AG04450 (cell line): ENCODE measurements at regions not wholly inside any gene's neighbourhood (a gene's known extent, or its start where the extent isn't known, plus 50 kb on each side); places are given as distances from the start of the nearest gene placed in this dataset.

Experiments
- CTCF ChIA-PET: fragments of 300-600, 350-600 bp; formaldehyde crosslinking; extraction: SDS; loops from one replicate; lab custom pipeline; 2022; ENCODE audit warnings: antibody characterized with exemption, inconsistent platforms; lab: Charles Lee
- POLR2A ChIA-PET: fragments of 350-600 bp; formaldehyde crosslinking; extraction: SDS; loops from one replicate; lab custom pipeline; 2021; ENCODE audit warnings: antibody characterized with exemption, inconsistent platforms; lab: Yijun Ruan, JAX
- DNase-seq: peaks from one replicate; pipeline ENCODE4 v3.0.0-alpha.2; 2011; ENCODE audit warnings: low read depth, low spot score
- H3K27ac ChIP-seq: one replicate; pipeline ENCODE4 v1.5.1; 2012; ENCODE audit warnings: low read depth, low read length, control low read depth
- H3K27me3 ChIP-seq: one replicate; pipeline ENCODE4 v1.6.0; 2012; ENCODE audit warnings: low read length; ENCODE audit not compliant: control insufficient read depth, insufficient read depth
- H3K4me3 ChIP-seq: 2 replicates; pipeline ENCODE4 v1.5.1; 2011; ENCODE audit warnings: mild to moderate bottlenecking, low read depth, low read length, control low read depth
- H3K9me3 ChIP-seq: 2 replicates; pipeline ENCODE4 v1.5.1; 2012; ENCODE audit warnings: low read length; ENCODE audit not compliant: control insufficient read depth, insufficient read depth
- TF ChIP-seq, protein P1 (sequence below): IDR thresholded peaks from 2 replicates; pipeline ENCODE4 v1.5.1; 2011; ENCODE audit warnings: low read depth, low read length, control low read depth, inconsistent platforms

DNA sequence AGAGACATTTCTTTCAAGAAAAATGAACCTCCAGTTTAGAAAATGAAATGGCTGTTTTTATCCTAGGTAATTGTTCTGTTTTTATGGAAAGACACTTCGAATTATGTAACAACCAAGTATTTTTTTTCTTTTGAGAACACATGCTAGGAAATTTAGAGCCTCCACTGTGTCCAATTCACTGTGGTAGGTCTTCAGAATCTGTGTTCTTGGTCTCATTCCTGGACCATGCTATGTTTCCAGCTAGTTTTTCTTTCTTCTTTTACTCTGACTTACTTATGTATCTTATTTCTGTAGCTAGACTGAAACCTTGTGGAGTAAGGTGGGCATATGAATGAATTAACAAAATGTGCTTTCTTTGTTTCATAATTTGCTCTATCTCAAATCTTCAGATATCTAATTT, 391.7 kb upstream of the KLHL29 start:
- H3K27ac ChIP-seq, result no peak overlapping the region
- H3K27me3 ChIP-seq, result no peaks in the 10 kb centered on the region
- peaks cover 10% of the 10 kb centered on the region for H3K9me3 ChIP-seq
- no peak for DNase-seq
- H3K4me3 ChIP-seq, result no peak overlapping the region
- TF ChIP-seq, protein P1, sequence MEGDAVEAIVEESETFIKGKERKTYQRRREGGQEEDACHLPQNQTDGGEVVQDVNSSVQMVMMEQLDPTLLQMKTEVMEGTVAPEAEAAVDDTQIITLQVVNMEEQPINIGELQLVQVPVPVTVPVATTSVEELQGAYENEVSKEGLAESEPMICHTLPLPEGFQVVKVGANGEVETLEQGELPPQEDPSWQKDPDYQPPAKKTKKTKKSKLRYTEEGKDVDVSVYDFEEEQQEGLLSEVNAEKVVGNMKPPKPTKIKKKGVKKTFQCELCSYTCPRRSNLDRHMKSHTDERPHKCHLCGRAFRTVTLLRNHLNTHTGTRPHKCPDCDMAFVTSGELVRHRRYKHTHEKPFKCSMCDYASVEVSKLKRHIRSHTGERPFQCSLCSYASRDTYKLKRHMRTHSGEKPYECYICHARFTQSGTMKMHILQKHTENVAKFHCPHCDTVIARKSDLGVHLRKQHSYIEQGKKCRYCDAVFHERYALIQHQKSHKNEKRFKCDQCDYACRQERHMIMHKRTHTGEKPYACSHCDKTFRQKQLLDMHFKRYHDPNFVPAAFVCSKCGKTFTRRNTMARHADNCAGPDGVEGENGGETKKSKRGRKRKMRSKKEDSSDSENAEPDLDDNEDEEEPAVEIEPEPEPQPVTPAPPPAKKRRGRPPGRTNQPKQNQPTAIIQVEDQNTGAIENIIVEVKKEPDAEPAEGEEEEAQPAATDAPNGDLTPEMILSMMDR, result no peak
- POLR2A ChIA-PET, result no interaction called here
- CTCF ChIA-PET, result no interaction called here

DNA sequence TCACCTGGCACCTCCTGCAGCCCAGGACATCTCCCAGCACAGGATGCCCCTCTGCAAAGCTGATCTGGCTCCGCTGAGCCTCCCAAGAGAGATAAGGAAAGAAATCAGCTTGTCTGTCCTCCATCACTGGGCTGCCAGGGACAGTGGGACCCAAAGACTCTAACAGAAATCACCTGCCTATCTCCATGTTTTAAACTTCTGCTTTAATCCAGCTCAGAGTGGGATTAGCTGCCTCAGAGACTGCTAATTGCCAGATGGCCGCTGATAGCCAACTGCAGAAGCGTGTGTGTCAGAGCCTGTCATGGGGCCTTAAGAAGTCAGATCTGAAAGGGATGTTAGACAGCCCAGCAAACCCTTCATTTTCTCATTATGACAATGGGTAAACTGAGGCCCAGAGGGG, 389.4 kb upstream of the KLHL29 start:
- ChIA-PET CTCF (no interaction called here), POLR2A (no interaction called here)
- no peak for DNase-seq
- TF ChIP-seq, protein P1, result no peak
- Histone ChIP-seq H3K27me3 (no peaks in the 10 kb centered on the region), H3K27ac (no peak overlapping the region), H3K4me3 (no peak overlapping the region), H3K9me3 (peaks cover 10% of the 10 kb centered on the region)

DNA sequence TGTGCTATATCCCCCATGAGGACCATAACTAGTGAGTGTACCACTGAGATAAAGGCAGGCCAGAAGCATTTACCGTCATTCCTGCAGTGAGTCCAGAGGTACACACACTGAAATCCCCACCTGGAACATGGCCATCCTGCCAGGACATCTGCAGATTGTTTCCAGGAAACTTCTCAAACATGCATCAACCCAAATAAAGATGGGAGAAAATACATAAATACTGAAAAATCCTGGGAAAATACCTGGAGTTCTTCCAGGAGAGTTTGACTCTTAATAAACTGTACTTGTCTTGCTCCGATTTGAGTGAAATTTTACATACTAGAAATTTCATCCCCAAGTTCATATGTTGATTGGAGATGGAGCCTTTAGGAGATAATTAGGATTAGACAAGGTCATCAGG, 388.1 kb upstream of the KLHL29 start:
- no peak for DNase-seq
- ChIA-PET POLR2A (no interaction called here), CTCF (no interaction called here)
- TF ChIP-seq, protein P1, result no peak
- no peaks in the 10 kb centered on the region for H3K27me3 ChIP-seq
- peaks cover 13% of the 10 kb centered on the region for H3K9me3 ChIP-seq
- H3K4me3 ChIP-seq, result no peak overlapping the region
- H3K27ac ChIP-seq, result no peak overlapping the region

DNA sequence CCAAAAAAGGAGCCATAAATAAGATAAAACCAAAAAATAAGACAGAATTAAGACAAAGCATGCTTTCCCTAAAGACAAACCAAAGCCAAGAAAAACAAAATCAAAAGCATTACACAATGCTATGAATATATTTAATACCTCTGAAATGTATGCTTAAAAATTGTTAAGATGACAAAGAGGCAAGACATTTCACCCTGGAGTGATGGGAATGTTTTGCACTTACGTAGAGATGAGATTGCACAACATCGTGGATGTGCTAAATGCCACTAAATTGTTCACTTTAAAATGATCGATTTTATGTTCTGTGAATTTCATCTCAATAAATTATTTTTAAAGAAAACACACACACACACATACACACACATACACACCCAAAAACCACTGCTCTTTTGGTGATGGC, 386.6 kb upstream of the KLHL29 start:
- CTCF ChIA-PET, result no interaction called here
- Histone ChIP-seq H3K9me3 (peaks cover 13% of the 10 kb centered on the region), H3K27me3 (no peaks in the 10 kb centered on the region), H3K4me3 (no peak overlapping the region), H3K27ac (no peak overlapping the region)
- POLR2A ChIA-PET, result no interaction called here
- TF ChIP-seq, protein P1, result no peak
- DNase-seq, result no peak

DNA sequence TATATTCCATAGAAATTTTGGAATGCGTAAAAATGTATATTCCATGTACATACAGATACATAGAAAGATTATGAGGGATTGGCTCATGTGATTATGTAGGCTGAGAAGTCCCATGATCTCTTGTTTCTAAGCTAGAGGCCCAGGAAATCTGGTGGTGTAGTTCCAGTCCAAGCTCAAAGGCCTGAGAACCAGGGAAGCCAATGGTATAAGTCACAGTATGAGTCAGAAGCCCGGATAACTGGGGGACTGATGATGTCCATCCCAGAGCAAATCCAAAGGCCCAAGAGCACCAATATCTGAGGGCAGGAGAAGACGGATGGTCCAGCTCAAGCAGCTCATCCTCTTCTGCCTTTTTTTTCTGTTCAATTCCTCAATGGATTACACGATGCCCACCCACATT, 385.0 kb upstream of the KLHL29 start:
- no peak for DNase-seq
- ChIA-PET CTCF (no interaction called here), POLR2A (no interaction called here)
- Histone ChIP-seq H3K27ac (no peak overlapping the region), H3K4me3 (no peak overlapping the region), H3K27me3 (no peaks in the 10 kb centered on the region), H3K9me3 (peaks cover 10% of the 10 kb centered on the region)
- TF ChIP-seq, protein P1, result no peak
